Erythroblast (primary cell): ENCODE measurements at regions not wholly inside any gene's neighbourhood (a gene's known extent, or its start where the extent isn't known, plus 50 kb on each side); places are given as distances from the start of the nearest gene placed in this dataset.

Experiments used
- GATA1 ChIP-seq: IDR thresholded peaks from 2 replicates; pipeline ENCODE4 v1.6.1; 2011; ENCODE audit warnings: low read depth, mild to moderate bottlenecking, control low read depth, low read length, moderate library complexity
- POLR2A ChIP-seq: IDR thresholded peaks from 2 replicates; pipeline ENCODE4 v1.6.1; 2011; ENCODE audit warnings: mild to moderate bottlenecking, low read length

DNA sequence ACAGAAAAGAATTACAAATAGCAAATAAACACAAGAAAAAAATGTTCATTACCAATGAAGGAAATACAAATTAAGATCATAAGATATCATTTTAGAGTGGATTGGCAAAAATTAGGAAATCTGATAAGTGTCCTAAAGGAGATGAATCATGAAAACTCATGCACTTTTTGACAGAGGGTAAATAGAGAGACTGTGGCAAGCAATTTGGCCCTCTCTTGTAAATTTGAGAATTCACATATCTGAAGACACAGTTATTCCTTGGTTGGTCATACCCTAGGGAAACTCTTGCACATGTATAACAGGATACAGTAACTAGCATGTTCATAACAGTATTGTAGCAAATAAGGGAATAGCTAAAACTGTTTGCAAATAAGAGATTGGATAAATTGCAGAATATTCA is 246.0 kb upstream of the GADL1 start:
- TF ChIP-seq POLR2A (no peak), GATA1 (no peak)
